ENCODE measurements at regions not wholly inside any gene's neighbourhood (a gene's known extent, or its start where the extent isn't known, plus 50 kb on each side); places are given as distances from the start of the nearest gene placed in this dataset.

DNA sequence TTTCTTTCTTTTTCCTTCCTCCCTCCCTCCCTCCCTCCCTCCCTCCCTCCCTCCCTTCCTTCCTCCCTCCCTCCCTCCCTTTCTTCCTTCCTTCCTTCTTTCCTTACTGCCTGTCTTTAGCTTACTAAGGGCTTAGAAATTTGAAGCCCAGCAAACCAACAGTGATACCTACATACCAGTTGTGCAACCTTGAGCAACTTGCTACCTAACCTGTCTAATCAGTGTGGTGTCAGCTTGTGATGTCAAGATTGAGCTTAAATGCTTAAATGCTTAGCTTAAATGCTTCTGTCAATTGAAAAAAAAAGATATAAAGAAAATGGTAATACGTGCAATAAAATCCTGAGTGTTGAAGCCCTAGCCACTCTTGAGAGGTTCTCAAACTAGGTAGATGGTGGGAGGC, 728.6 kb downstream of the TRIML1 start:
- H3K9me3 Mint-ChIP-seq: peaks cover 14% of the 10 kb centered on the region
- no peak overlapping the region for H3K27ac Mint-ChIP-seq
- no peak overlapping the region for H3K4me3 Mint-ChIP-seq
- H3K27me3 Mint-ChIP-seq: no peaks in the 10 kb centered on the region
- DNase-seq: no peak
- no peaks in the 10 kb centered on the region for H3K36me3 Mint-ChIP-seq (ENCODE audit: low read depth)
- H3K4me1 Mint-ChIP-seq (ENCODE audit: low read depth): no peaks in the 10 kb centered on the region

DNA sequence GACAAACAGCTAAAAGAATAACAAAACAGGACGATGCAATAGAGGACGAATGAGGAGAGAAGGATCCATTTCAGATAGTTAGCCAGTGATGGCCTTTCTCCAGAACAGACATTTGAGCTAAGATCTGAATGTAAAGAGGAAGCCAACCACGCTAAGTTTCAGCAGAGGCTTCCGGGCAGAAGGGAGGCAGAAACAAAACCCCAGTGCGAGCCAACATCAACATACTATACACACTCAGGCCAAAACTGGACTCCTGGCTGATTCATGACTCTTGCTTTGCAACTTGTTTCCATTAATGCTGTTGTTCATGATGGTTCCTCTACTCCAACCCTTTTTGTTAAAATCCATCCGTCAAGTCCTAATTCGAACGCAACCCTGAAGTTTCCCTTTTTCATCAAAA, 730.3 kb downstream of the TRIML1 start:
- no peaks in the 10 kb centered on the region for H3K27me3 Mint-ChIP-seq
- H3K27ac Mint-ChIP-seq: no peak overlapping the region
- no peaks in the 10 kb centered on the region for H3K36me3 Mint-ChIP-seq (ENCODE audit: low read depth)
- no peak overlapping the region for H3K4me3 Mint-ChIP-seq
- H3K9me3 Mint-ChIP-seq: peaks cover 16% of the 10 kb centered on the region
- DNase-seq: no peak
- no peaks in the 10 kb centered on the region for H3K4me1 Mint-ChIP-seq (ENCODE audit: low read depth)

DNA sequence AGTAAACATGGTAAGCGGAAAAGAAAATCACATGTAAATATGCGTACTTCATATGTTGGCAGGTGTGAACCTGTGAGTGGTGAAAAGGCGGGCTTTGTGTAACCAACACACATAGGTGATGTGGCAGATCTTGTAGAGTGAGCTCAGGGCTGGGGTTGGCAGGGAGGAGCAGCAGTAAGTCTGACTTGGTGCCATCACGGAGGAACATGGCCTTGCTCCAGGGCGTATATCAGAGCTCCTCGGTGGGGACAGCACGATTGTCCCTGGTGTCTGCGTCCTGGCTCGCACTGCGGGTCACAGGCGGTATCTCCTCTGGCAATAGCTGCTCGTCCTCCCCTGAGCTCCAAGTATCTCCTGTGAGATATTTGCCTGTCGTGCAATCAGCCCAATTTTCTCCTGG, 733.6 kb downstream of the TRIML1 start:
- H3K4me3 Mint-ChIP-seq: no peak overlapping the region
- peaks cover 19% of the 10 kb centered on the region for H3K9me3 Mint-ChIP-seq
- H3K27ac Mint-ChIP-seq: no peak overlapping the region
- no peaks in the 10 kb centered on the region for H3K4me1 Mint-ChIP-seq (ENCODE audit: low read depth)
- no peaks in the 10 kb centered on the region for H3K27me3 Mint-ChIP-seq
- H3K36me3 Mint-ChIP-seq (ENCODE audit: low read depth): no peaks in the 10 kb centered on the region
- DNase-seq: no peak

DNA sequence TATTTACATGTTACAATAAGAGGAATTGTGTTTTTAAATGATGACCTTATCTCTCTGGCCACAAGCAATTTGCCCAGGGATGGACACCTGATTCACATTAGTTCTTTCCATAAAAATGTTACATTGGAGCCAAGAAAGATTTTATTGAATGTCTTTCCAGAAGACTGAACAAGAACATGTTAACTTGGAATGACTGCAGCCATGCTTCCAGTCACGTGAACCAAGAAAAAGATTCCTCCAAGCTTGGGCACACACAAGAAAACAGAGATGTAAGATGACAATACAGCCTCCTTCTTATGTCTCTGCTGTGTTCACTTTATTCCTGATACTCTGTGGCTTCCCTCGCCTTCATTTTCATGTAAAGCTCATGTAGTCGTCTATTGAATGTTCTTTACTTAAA, 737.6 kb downstream of the TRIML1 start:
- H3K27ac Mint-ChIP-seq: no peak overlapping the region
- peaks cover 21% of the 10 kb centered on the region for H3K9me3 Mint-ChIP-seq
- no peak overlapping the region for H3K4me3 Mint-ChIP-seq
- no peaks in the 10 kb centered on the region for H3K27me3 Mint-ChIP-seq
- no peak for DNase-seq
- H3K4me1 Mint-ChIP-seq (ENCODE audit: low read depth): no peaks in the 10 kb centered on the region
- no peaks in the 10 kb centered on the region for H3K36me3 Mint-ChIP-seq (ENCODE audit: low read depth)

DNA sequence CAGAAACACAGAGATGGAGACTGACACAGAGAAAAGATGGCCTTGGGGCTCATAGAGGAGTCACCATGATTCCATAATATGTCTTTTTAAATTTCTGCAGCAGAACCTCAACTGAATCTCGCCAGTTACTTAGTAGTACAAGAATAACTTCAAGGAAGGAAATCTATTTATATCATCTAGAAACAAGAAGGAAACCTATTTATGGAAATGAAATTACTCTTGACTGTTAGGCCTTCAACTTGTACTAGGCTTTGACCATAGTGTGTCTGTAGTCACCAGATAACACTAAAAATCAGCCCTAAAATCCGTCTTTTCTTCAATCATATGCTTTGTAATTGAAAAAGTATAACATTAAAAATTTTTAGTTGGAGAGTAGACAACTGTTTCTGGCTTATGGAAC, 740.4 kb downstream of the TRIML1 start:
- no peaks in the 10 kb centered on the region for H3K36me3 Mint-ChIP-seq (ENCODE audit: low read depth)
- peaks cover 26% of the 10 kb centered on the region for H3K9me3 Mint-ChIP-seq
- H3K4me3 Mint-ChIP-seq: no peak overlapping the region
- no peak for DNase-seq
- H3K27me3 Mint-ChIP-seq: no peaks in the 10 kb centered on the region
- no peaks in the 10 kb centered on the region for H3K4me1 Mint-ChIP-seq (ENCODE audit: low read depth)
- no peak overlapping the region for H3K27ac Mint-ChIP-seq

DNA sequence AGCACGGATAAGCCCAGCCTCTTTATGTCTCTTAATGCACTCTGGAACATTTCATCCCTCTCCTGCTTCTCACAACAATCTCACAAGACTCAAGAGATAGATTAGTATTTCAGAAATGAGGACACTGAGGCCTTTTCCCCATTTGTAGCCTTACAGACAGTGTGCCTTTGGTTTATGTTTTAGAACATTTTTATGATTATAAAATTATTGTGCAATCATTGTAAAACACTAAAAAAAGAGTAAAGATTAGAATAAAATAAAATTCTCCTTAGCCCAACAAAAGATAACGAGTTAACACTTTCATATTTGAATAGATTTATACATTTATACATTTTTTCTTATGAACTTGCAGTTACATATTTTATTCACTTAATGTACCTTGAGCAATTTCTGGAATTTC, 748.7 kb downstream of the TRIML1 start:
- Mint-ChIP-seq H3K4me1 (ENCODE audit: low read depth) (no peaks in the 10 kb centered on the region), H3K27ac (no peak overlapping the region), H3K4me3 (no peak overlapping the region), H3K9me3 (peaks cover 14% of the 10 kb centered on the region), H3K27me3 (no peaks in the 10 kb centered on the region), H3K36me3 (ENCODE audit: low read depth) (no peaks in the 10 kb centered on the region)
- no peak for DNase-seq

DNA sequence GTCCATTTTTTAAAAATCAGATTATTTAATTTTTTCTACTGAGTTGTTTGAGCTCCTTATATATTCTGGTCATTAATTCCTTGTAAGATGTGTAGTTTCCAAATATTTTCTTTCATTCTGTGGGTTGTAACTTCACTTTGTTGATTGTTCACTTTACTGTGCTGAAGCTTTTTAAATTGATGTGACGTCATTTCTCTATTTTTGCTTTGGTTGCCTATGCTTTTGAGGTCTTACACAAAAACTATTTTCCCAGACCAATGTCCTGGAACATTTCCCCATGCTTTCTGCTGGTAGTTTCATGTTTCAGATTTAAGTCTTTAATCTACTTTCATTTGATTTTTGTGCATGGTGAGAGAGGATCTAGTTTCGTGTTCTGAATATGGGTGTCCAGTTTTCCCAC, 753.6 kb downstream of the TRIML1 start:
- no peaks in the 10 kb centered on the region for H3K27me3 Mint-ChIP-seq
- no peaks in the 10 kb centered on the region for H3K36me3 Mint-ChIP-seq (ENCODE audit: low read depth)
- no peaks in the 10 kb centered on the region for H3K4me1 Mint-ChIP-seq (ENCODE audit: low read depth)
- H3K4me3 Mint-ChIP-seq: no peak overlapping the region
- no peak for DNase-seq
- peaks cover 20% of the 10 kb centered on the region for H3K9me3 Mint-ChIP-seq
- H3K27ac Mint-ChIP-seq: no peak overlapping the region

DNA sequence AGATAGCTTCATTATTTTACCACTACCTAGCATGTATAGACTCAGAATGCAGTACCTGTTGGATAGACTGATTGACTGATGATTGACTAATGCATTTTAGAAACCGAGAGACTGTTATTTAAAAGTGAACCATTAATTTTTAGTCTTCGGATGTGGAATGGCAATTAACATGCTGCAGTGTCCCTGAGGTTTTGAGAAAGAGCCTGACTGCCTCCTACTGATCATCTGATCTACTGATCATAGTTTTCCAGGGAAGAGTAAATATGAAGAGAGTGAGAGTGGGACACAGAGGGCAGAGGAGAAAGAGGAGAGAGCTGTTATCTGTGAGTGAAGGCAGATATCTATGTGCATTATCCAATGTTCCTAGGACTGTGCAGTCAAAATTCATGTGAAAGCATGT, 764.7 kb downstream of the TRIML1 start:
- Mint-ChIP-seq H3K4me1 (ENCODE audit: low read depth) (no peaks in the 10 kb centered on the region), H3K9me3 (peaks cover 12% of the 10 kb centered on the region), H3K36me3 (ENCODE audit: low read depth) (no peaks in the 10 kb centered on the region), H3K27me3 (no peaks in the 10 kb centered on the region), H3K27ac (no peak overlapping the region), H3K4me3 (no peak overlapping the region)
- no peak for DNase-seq

DNA sequence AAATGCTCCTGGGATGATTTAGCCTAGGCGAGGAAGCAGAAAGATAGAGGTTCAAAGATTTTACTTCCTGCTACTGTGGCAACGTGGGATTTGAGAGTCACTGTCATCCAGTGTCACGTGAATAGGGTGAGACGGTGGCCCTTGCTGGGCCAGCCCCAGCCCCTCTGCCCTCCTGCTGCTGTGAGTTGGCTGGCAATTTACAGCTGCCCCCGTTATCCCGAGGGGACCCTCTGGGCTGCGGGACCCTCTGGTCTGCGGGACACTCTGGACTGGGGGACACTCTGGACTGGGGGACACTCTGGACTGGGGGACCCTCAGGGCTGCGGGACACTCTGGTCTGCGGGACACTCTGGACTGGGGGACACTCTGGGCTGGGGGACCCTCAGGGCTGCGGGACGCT, 765.4 kb downstream of the TRIML1 start:
- Mint-ChIP-seq H3K27me3 (no peaks in the 10 kb centered on the region), H3K4me1 (ENCODE audit: low read depth) (no peaks in the 10 kb centered on the region), H3K4me3 (no peak overlapping the region), H3K36me3 (ENCODE audit: low read depth) (no peaks in the 10 kb centered on the region), H3K9me3 (peaks cover 10% of the 10 kb centered on the region), H3K27ac (no peak overlapping the region)
- DNase-seq: no peak

DNA sequence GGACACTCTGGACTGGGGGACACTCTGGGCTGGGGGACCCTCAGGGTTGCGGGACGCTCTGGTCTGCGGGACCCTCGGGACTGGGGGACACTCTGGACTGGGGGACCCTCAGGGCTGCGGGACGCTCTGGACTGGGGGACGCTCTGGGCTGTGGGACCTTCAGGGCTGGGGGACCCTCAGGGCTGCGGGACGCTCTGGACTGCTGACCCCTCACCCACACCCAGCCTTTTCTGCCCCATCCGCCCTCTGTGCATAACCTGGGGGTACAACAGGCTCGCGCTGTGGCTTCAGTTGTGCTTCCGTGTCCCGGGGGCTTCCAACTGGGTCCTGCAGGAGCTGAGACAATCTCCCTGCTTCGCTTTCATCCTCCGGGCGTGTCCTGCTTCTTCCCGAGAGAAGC, 766.0 kb downstream of the TRIML1 start:
- no peaks in the 10 kb centered on the region for H3K27me3 Mint-ChIP-seq
- no peaks in the 10 kb centered on the region for H3K36me3 Mint-ChIP-seq (ENCODE audit: low read depth)
- H3K4me1 Mint-ChIP-seq (ENCODE audit: low read depth): no peaks in the 10 kb centered on the region
- DNase-seq: no peak
- H3K4me3 Mint-ChIP-seq: no peak overlapping the region
- no peak overlapping the region for H3K27ac Mint-ChIP-seq
- peaks cover 10% of the 10 kb centered on the region for H3K9me3 Mint-ChIP-seq

DNA sequence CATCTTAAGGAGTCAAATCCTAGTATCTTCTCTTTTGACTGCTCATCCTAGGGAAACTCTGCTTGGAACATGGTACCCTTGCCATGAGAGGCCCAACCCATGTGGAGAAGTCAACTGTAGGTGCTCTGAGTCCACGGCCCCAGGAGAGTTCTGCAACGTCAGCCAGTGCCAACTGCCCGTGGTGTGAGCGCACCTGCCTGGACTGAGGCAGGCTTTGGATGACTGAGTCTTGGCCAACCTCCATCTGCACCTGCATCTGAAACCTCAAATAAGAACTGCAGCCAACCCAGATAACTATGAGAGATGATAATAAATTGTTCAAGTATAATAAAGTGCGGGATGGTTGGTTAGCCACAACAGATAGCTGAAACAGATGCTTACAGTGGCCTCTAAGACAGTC, 772.0 kb downstream of the TRIML1 start:
- H3K9me3 Mint-ChIP-seq: peaks cover 18% of the 10 kb centered on the region
- H3K27me3 Mint-ChIP-seq: no peaks in the 10 kb centered on the region

DNA sequence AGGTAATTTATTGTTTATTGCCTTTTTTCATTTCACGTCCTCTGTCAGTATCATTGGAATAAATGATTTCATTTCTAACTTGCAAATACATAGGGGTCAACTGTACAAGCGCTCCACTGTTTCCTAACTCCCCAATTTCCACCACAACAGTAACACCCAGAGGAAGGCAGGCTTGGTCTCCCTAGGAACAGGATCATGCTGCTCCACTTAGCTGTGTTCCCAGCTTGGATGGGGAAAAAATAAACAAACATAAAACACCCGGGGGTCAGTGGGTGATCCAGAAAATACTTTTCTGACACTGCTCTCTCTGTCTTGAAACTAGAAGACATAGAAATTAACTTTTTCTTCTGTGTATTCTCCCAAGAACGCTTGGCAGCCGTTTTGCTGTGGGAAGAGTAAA, 772.5 kb downstream of the TRIML1 start:
- H3K9me3 Mint-ChIP-seq: peaks cover 21% of the 10 kb centered on the region
- H3K36me3 Mint-ChIP-seq (ENCODE audit: low read depth): no peaks in the 10 kb centered on the region
- H3K4me1 Mint-ChIP-seq (ENCODE audit: low read depth): no peaks in the 10 kb centered on the region
- no peak overlapping the region for H3K27ac Mint-ChIP-seq
- no peaks in the 10 kb centered on the region for H3K27me3 Mint-ChIP-seq
- no peak overlapping the region for H3K4me3 Mint-ChIP-seq
- DNase-seq: no peak

More for the DNA sequence above, 772.0 kb downstream of the TRIML1 start:
- Mint-ChIP-seq H3K4me1 (ENCODE audit: low read depth) (no peaks in the 10 kb centered on the region), H3K27ac (no peak overlapping the region), H3K36me3 (ENCODE audit: low read depth) (no peaks in the 10 kb centered on the region), H3K4me3 (no peak overlapping the region)
- no peak for DNase-seq

DNA sequence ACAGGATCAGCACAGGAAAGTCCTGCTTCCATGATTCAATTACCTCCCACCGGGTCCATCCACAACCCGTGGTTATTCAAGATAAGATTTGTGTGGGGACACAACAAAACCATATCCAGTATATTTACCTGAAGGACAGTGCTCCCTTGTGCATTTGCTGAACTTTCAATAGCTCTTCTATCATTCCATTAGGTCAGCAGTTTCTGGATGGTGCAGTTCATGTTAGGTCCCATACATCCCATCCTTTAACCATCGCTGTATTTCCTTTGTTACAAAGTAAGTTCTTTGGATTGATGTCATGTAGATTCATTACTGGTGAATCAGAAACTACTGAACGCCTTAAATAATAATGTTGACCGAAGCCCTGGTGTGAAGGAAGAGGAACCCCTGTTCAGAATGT, 775.9 kb downstream of the TRIML1 start:
- Mint-ChIP-seq H3K4me1 (ENCODE audit: low read depth) (no peaks in the 10 kb centered on the region), H3K4me3 (no peak overlapping the region), H3K27ac (no peak overlapping the region), H3K27me3 (no peaks in the 10 kb centered on the region), H3K36me3 (ENCODE audit: low read depth) (no peaks in the 10 kb centered on the region), H3K9me3 (peaks cover 30% of the 10 kb centered on the region)
- DNase-seq: no peak

DNA sequence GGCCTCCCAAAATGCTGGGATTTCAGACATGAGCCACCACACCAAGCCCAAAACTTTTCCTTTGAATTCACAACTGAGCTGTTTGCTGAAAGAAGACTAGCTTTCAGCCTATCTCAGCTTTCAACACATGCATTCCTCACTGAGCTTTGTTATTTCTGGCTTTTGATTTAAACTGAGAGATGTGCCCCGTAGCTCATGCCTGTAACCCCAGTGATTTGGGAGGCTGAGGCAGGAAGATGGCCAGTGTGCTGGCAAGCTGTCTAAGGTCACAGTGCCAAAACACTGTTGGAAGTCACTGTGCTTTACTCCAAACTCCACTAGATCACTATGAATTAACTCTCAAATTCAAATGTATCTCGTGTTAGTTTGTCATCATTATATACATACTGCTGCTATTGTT, 779.5 kb downstream of the TRIML1 start:
- H3K27ac Mint-ChIP-seq: no peak overlapping the region
- no peaks in the 10 kb centered on the region for H3K36me3 Mint-ChIP-seq (ENCODE audit: low read depth)
- no peak overlapping the region for H3K4me3 Mint-ChIP-seq
- peaks cover 28% of the 10 kb centered on the region for H3K9me3 Mint-ChIP-seq
- no peaks in the 10 kb centered on the region for H3K4me1 Mint-ChIP-seq (ENCODE audit: low read depth)
- H3K27me3 Mint-ChIP-seq: no peaks in the 10 kb centered on the region
- no peak for DNase-seq

DNA sequence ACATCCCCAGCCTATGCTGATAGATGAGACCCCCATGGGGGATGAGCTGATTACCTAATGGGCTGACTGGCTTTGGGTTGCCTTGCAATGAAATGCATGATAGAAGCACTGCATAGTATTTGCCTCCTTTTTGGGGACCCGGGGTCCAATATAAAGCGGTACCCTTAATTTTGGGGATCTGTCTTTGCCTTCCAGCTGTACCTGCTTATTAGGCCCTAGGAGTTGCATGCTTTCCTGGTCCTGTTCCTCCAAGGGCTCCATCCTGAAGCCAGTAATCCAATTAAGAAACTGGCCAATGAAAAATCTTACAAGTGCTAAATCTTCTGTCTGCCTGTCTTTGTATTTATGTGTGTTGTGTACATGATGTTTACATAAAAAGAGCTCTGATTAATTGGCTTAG, 791.6 kb downstream of the TRIML1 start:
- Mint-ChIP-seq H3K9me3 (peaks cover 26% of the 10 kb centered on the region), H3K4me1 (ENCODE audit: low read depth) (no peaks in the 10 kb centered on the region), H3K27ac (no peak overlapping the region), H3K4me3 (no peak overlapping the region), H3K36me3 (ENCODE audit: low read depth) (no peaks in the 10 kb centered on the region), H3K27me3 (no peaks in the 10 kb centered on the region)
- no peak for DNase-seq

DNA sequence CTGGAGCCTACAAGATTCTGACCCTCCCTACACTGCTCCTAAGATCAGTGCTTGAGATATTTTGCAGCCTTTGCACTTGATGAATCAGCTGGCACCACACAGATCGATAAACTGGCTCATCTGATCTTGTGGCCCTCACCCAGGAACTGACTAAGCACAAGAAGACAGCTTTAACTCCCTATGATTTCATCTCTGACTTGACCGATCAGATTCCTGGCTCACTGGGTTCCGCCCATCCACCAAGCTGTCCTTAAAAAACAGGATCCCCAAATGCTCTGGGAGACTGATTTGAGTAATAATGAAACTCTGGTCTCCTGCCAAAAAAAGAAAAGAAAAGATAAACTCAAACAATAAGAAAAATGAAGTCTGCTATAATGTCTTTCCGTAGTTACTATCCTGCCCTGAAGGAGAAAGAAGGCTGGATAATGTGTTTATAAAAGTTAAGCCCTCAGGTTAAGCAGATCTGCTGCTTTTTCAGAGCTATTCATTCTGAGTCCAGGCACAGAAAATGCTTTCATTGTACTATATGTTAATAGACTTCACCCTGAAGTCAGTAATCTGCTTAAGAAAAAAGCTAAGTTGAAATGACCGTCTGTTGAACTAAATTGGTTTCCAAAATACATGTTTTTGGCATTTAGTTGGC, 795.2 kb downstream of the TRIML1 start:
- no peaks in the 10 kb centered on the region for H3K4me1 Mint-ChIP-seq (ENCODE audit: low read depth)
- DNase-seq: no peak
- H3K4me3 Mint-ChIP-seq: no peak overlapping the region
- H3K36me3 Mint-ChIP-seq (ENCODE audit: low read depth): no peaks in the 10 kb centered on the region
- peaks cover 17% of the 10 kb centered on the region for H3K9me3 Mint-ChIP-seq
- no peaks in the 10 kb centered on the region for H3K27me3 Mint-ChIP-seq
- H3K27ac Mint-ChIP-seq: no peak overlapping the region

Data from activated T-cell treated with anti-CD3 and anti-CD28 coated beads, Interleukin-2, amount 50 U/mL, for 24 hours (primary cell).